ENCODE measurements at regions not wholly inside any gene's neighbourhood (a gene's known extent, or its start where the extent isn't known, plus 50 kb on each side); places are given as distances from the start of the nearest gene placed in this dataset.

DNA sequence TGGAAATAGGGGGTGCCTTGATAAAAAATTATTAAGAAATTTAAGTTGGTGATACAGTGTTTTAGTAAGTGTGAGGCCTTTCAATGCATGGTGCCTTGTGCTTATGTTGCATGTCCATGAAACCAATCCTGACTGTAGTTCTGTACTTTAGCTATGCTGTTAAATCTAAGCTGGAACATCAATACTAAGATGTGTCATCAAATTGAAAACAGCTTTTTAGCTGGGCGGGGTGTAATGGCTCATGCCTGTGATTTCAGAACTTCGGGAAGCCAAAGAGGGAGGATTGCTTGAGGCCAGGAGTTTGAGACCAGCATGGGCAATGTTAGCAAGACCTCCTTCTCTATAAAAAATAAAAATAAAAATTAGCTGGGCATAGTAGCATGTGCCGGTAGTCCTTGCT, 930.3 kb upstream of the PCDH9 start:
- no peaks in the 10 kb centered on the region for H3K9me3 Mint-ChIP-seq
- DNase-seq, result no peak
- no peak overlapping the region for H3K27ac Mint-ChIP-seq
- H3K36me3 Mint-ChIP-seq (ENCODE audit: low read depth), result no peaks in the 10 kb centered on the region
- no peak for ATAC-seq (ENCODE audit: low read depth)
- intact Hi-C loops (cut with micrococcal nuclease), result no loop called here
- TF ChIP-seq, protein P1, sequence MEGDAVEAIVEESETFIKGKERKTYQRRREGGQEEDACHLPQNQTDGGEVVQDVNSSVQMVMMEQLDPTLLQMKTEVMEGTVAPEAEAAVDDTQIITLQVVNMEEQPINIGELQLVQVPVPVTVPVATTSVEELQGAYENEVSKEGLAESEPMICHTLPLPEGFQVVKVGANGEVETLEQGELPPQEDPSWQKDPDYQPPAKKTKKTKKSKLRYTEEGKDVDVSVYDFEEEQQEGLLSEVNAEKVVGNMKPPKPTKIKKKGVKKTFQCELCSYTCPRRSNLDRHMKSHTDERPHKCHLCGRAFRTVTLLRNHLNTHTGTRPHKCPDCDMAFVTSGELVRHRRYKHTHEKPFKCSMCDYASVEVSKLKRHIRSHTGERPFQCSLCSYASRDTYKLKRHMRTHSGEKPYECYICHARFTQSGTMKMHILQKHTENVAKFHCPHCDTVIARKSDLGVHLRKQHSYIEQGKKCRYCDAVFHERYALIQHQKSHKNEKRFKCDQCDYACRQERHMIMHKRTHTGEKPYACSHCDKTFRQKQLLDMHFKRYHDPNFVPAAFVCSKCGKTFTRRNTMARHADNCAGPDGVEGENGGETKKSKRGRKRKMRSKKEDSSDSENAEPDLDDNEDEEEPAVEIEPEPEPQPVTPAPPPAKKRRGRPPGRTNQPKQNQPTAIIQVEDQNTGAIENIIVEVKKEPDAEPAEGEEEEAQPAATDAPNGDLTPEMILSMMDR (IDR thresholded peaks at IDR 0.05), result no peak
- ChIA-PET POLR2A (no interaction called here), CTCF (no interaction called here)
- H3K27me3 Mint-ChIP-seq, result no peaks in the 10 kb centered on the region
- H3K4me3 Mint-ChIP-seq, result no peak overlapping the region
- no peaks in the 10 kb centered on the region for H3K4me1 Mint-ChIP-seq

DNA sequence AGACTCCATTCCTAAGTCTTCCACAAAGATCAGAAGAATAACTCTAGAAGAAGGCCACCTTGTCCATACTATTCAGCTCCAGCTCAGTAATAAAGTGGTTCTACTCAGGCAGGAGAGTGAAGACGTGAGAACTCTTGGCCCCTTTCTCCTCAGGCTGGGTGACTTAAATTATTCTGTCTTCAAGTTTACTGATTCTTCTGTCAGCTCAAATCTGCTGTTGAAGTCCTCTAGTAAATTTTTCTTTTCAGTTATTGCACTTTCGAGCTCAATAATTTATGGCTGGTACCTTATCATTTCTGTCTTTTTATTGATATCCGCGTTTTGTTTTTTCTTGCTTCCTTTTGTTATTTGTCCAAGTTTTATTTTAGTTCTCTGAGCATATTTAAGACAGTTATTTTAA, 922.3 kb upstream of the PCDH9 start:
- no peaks in the 10 kb centered on the region for H3K27me3 Mint-ChIP-seq
- H3K4me3 Mint-ChIP-seq, result no peak overlapping the region

DNA sequence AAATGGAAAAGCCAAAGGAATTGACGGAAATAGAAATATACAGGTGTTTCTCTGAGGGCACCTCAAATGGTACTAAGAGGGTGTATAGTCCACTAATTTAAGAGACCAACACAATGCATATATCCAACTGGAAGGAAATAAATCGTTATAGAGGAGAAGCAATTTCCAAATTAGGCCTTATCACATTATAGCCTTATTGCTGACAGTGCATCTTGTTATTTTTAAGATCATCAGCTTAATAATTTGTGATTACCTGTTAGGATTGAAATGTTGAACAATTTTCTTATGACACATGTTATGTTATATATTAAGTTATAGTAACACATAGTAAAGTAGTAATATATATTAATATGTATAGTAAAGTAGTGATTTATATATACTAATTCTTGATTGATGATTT, 915.7 kb upstream of the PCDH9 start:
- intact Hi-C loops (cut with micrococcal nuclease), result no loop called here
- H3K9me3 Mint-ChIP-seq, result peaks cover 10% of the 10 kb centered on the region
- ChIA-PET CTCF (no interaction called here), POLR2A (no interaction called here)
- TF ChIP-seq, protein P1 (IDR thresholded peaks at IDR 0.05), result no peak
- H3K4me1 Mint-ChIP-seq, result no peaks in the 10 kb centered on the region
- ATAC-seq (ENCODE audit: low read depth) (no peak), DNase-seq (no peak)
- H3K27ac Mint-ChIP-seq, result no peak overlapping the region
- no peaks in the 10 kb centered on the region for H3K27me3 Mint-ChIP-seq
- H3K4me3 Mint-ChIP-seq, result no peak overlapping the region
- no peaks in the 10 kb centered on the region for H3K36me3 Mint-ChIP-seq (ENCODE audit: low read depth)

More for the DNA sequence above, 922.3 kb upstream of the PCDH9 start:
- POLR2A ChIA-PET, result no interaction called here
- TF ChIP-seq, protein P1 (IDR thresholded peaks at IDR 0.05), result no peak
- Mint-ChIP-seq H3K27ac (no peak overlapping the region), H3K4me1 (no peaks in the 10 kb centered on the region), H3K36me3 (ENCODE audit: low read depth) (no peaks in the 10 kb centered on the region), H3K9me3 (peaks cover 15% of the 10 kb centered on the region)
- CTCF ChIA-PET, result no interaction called here
- intact Hi-C loops (cut with micrococcal nuclease), result no loop called here
- ATAC-seq (ENCODE audit: low read depth), result no peak
- DNase-seq, result no peak

DNA sequence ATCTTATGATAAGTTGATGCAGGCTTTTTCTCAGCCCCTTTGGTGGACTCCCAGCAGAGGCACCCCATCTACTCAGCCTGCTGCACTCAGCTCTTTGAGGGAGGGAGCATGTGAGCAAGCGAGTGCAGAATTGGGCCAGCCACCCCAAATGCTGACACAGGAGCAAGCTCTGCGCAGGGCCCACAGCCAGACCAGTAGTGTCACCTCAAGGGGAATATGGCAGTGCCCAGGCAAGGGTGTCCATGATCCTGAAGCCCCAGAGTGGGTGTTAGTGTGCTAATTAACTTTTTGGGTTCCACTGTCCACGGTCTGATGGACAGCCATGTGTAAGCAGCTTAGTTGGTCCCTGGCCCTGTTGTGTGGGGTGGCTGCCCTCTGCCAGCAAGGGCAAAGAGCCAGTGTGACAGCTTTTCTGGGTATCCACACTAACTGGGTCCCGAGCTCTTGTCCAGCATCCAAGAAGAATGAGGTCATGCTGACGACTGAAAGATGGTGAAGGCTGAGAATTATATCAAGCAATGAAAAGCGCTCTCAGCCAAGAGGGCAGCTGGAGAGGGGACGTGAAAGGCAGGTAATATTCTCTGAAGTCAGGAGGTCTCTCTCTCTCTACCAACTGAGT, 898.3 kb upstream of the PCDH9 start:
- DNase-seq (no peak), ATAC-seq (ENCODE audit: low read depth) (no peak)
- intact Hi-C loops (cut with micrococcal nuclease), result no loop called here
- Mint-ChIP-seq H3K36me3 (ENCODE audit: low read depth) (no peaks in the 10 kb centered on the region), H3K27ac (no peak overlapping the region), H3K9me3 (no peaks in the 10 kb centered on the region), H3K27me3 (no peaks in the 10 kb centered on the region), H3K4me3 (no peak overlapping the region), H3K4me1 (no peaks in the 10 kb centered on the region)
- ChIA-PET CTCF (no interaction called here), POLR2A (no interaction called here)
- TF ChIP-seq, protein P1 (IDR thresholded peaks at IDR 0.05), result no peak

DNA sequence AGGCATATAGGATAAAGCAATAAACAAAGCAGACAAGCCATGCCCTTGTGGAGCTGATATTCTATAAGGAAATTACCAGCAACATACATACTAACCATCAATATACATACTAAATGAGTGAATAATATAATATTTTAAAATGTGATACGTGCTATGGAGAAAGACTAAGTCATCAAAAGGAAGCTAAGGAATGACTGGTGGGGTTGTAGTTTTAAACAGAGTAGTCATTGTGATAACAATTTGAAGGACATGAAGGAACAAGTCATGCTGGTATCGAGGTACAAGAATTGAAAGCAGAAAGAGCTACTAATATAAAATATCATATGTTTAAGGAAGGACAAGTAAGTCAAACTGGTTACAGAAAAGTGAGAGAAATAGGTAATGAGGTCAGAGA, 894.9 kb upstream of the PCDH9 start:
- Mint-ChIP-seq H3K4me3 (no peak overlapping the region), H3K27ac (no peak overlapping the region), H3K9me3 (no peaks in the 10 kb centered on the region), H3K27me3 (no peaks in the 10 kb centered on the region), H3K36me3 (ENCODE audit: low read depth) (no peaks in the 10 kb centered on the region), H3K4me1 (no peaks in the 10 kb centered on the region)
- no peak for DNase-seq
- no peak for ATAC-seq (ENCODE audit: low read depth)
- intact Hi-C loops (cut with micrococcal nuclease), result no loop called here
- TF ChIP-seq, protein P1 (IDR thresholded peaks at IDR 0.05), result no peak
- ChIA-PET CTCF (no interaction called here), POLR2A (no interaction called here)

Measured in activated B cell treated with CpG ODN at 0.5 μM for 24 hours (primary cell).